GM12875 (cell line): ENCODE measurements at regions not wholly inside any gene's neighbourhood (a gene's known extent, or its start where the extent isn't known, plus 50 kb on each side); places are given as distances from the start of the nearest gene placed in this dataset.

Source experiments
- H3K4me3 ChIP-seq: one replicate; pipeline ENCODE4 v1.5.1; 2011; ENCODE audit warnings: low read depth, low read length, control low read depth
- TF ChIP-seq, protein P1 (sequence below): IDR thresholded peaks from 2 replicates; pipeline ENCODE4 v1.5.1; 2011; ENCODE audit warnings: low read depth, mild to moderate bottlenecking, control low read depth, inconsistent platforms, low read length, moderate library complexity, borderline replicate concordance; ENCODE audit not compliant: insufficient read depth

DNA sequence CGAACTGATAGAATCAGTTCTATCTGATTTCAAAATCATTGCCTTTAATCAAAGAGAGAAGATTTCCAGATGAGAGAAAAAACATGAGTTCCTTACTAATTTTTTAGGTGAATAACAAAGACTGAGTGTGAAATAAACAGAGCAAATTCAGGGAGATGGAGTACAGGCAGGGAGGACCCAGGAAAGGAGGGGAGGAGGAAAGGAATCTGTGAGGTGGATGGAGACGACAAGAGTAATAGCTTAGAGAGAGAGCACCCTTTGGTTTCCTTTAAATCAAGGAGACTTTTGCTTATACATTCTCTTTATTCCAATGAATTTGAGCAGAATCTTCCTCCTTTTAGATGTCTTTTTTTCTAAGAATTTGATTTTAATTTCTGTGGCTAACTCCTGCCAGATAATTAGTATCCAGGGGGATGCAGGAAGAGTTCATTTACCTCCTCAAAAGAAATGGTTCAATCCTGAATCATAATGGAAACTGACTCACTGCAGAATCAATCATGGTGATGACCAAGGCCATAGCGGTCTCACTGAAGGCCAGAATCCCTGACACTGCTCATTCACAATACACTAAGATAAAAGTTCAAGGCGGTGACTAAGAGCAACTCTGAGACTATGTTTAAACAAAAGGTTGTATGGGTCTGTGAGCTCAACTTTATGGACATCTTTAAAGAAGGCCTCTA is 234.0 kb upstream of the ZC3H12C start:
- H3K4me3 ChIP-seq = no peak overlapping the region
- TF ChIP-seq, protein P1, sequence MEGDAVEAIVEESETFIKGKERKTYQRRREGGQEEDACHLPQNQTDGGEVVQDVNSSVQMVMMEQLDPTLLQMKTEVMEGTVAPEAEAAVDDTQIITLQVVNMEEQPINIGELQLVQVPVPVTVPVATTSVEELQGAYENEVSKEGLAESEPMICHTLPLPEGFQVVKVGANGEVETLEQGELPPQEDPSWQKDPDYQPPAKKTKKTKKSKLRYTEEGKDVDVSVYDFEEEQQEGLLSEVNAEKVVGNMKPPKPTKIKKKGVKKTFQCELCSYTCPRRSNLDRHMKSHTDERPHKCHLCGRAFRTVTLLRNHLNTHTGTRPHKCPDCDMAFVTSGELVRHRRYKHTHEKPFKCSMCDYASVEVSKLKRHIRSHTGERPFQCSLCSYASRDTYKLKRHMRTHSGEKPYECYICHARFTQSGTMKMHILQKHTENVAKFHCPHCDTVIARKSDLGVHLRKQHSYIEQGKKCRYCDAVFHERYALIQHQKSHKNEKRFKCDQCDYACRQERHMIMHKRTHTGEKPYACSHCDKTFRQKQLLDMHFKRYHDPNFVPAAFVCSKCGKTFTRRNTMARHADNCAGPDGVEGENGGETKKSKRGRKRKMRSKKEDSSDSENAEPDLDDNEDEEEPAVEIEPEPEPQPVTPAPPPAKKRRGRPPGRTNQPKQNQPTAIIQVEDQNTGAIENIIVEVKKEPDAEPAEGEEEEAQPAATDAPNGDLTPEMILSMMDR = no peak

- TF ChIP-seq, protein P1 = no peak
- H3K4me3 ChIP-seq = no peak overlapping the region
These were observed 230.4 kb upstream of the ZC3H12C start for GRCh38 chr11:109862835-109863234.

- H3K4me3 ChIP-seq = no peak overlapping the region
- TF ChIP-seq, protein P1 = no peak
These were observed 229.0 kb upstream of the ZC3H12C start for GRCh38 chr11:109864151-109864661.

- TF ChIP-seq, protein P1 = no peak
These were observed 228.2 kb upstream of the ZC3H12C start for GRCh38 chr11:109864834-109865547.

DNA sequence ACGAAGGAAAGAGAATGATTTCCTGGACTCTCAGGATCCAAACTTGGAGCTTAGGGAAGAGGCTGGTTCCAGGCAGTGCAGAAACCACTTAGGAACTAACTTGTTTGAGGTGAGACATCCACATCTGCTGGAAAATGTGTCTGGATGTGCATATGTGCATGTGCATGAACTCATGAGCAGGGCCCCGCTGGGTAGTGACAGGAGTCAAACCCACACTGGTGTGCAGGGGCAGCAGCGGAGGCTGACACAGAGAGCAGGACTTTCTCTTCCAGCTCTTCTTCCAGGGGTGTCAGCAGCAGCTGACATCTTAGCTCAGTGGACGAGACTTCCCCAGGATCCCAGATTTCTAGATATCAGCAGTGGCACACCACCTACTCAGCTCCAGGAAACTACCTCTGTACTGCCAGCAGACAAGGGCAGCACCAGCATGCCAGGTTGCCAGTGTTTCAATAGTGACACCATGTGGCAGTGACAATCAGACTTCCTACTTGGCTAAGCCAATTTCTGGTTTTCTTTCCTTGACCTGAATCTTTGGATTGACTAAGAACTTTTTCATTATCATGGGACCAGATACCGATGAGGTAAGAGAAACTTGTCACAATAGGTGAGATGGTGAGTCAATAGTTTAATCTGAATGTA is 227.5 kb upstream of the ZC3H12C start:
- H3K4me3 ChIP-seq = no peak overlapping the region
- TF ChIP-seq, protein P1 = no peak

More at GRCh38 chr11:109864834-109865547, 228.2 kb upstream of the ZC3H12C start:
- no peak overlapping the region for H3K4me3 ChIP-seq

- no peak overlapping the region for H3K4me3 ChIP-seq
- TF ChIP-seq, protein P1 = no peak
These were observed 225.4 kb upstream of the ZC3H12C start for GRCh38 chr11:109867784-109868183.
